Upper lobe of right lung (tissue), 1 donor: ENCODE measurements at regions not wholly inside any gene's neighbourhood (a gene's known extent, or its start where the extent isn't known, plus 50 kb on each side); places are given as distances from the start of the nearest gene placed in this dataset.

Experiments used
- ATAC-seq: fragments of 200-7000 bp; cut with Tn5 transposase; one replicate; pipeline ENCODE4 v1.9.1; 2020; ENCODE audit warnings: mild to moderate bottlenecking, moderate library complexity
- DNase-seq: peaks from one replicate; pipeline ENCODE4 v3.0.0-alpha.2; 2020
- H3K27ac ChIP-seq: fragments of 200-600 bp; one replicate; pipeline ENCODE4 v1.8.0; 2022
- H3K27me3 ChIP-seq: fragments of 200-600 bp; one replicate; pipeline ENCODE4 v1.8.0; 2022; ENCODE audit warnings: mild to moderate bottlenecking
- H3K36me3 ChIP-seq: fragments of 200-600 bp; one replicate; pipeline ENCODE4 v1.8.0; 2022
- H3K4me1 ChIP-seq: fragments of 200-600 bp; one replicate; pipeline ENCODE4 v1.8.0; 2022
- H3K4me3 ChIP-seq: fragments of 200-600 bp; one replicate; pipeline ENCODE4 v1.8.0; 2022; ENCODE audit warnings: mild to moderate bottlenecking
- H3K9me3 ChIP-seq: fragments of 200-600 bp; one replicate; pipeline ENCODE4 v1.8.0; 2022
- CTCF ChIP-seq: fragments of 200-600 bp; IDR thresholded peaks from one replicate; pipeline ENCODE4 v1.8.0; 2022; ENCODE audit warnings: antibody characterized with exemption
- intact Hi-C: fragments of 100-400 bp; cut with DNase I; formaldehyde crosslinking; loops from one replicate; pipeline ENCODE4 v1.11.0; 2022
- donor health status: DM: no; HTN: yes; CAD: no; lungs with severe emphysema.

DNA sequence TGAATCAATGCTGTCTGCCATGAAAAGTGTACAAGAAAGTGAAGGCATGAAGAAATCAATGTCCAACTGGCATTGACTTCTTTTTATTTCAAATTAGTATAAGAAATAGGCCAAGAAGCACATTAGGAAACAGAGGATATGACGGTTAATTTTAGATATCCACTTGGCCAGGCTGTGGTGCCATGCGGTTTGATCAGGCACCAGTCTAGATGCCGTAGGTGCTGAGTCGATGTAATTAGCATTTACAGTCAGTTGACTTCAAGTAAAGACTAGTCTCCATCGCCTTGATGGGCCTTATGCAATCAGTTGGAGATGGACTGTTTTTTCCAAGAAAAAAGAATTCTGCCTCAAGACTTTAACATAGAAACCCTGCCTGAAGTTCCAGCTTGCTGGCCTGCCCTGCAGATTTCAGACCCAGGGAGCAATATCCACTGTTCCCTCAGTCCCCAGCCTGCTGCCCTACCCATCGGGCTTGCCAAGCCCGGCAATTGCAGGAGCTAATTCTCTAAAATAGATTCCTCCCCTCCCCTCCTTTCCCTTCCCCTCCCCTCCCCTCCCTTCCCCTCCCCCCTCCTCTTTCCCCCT, 120.5 kb upstream of the PEG3 start:
- no peaks in the 10 kb centered on the region for H3K36me3 ChIP-seq
- H3K27ac ChIP-seq = no peak overlapping the region
- no peak overlapping the region for H3K4me3 ChIP-seq
- TF ChIP-seq CTCF = no peak
- ATAC-seq (no peak), DNase-seq (no peak)
- H3K4me1 ChIP-seq = no peaks in the 10 kb centered on the region
- H3K27me3 ChIP-seq = peaks cover under 1% of the 10 kb centered on the region
- intact Hi-C loops = no loop called here
- no peaks in the 10 kb centered on the region for H3K9me3 ChIP-seq

GRCh38 chr19:56964410-56964920, 123.9 kb upstream of the PEG3 start:
- ATAC-seq = no peak
- intact Hi-C loops = no loop called here
- H3K4me3 ChIP-seq = no peak overlapping the region
- no peaks in the 10 kb centered on the region for H3K4me1 ChIP-seq
- H3K27ac ChIP-seq = no peak overlapping the region
- no peak for TF ChIP-seq CTCF
- DNase-seq = no peak
- H3K36me3 ChIP-seq = no peaks in the 10 kb centered on the region
- H3K9me3 ChIP-seq = no peaks in the 10 kb centered on the region
- no peaks in the 10 kb centered on the region for H3K27me3 ChIP-seq

DNA sequence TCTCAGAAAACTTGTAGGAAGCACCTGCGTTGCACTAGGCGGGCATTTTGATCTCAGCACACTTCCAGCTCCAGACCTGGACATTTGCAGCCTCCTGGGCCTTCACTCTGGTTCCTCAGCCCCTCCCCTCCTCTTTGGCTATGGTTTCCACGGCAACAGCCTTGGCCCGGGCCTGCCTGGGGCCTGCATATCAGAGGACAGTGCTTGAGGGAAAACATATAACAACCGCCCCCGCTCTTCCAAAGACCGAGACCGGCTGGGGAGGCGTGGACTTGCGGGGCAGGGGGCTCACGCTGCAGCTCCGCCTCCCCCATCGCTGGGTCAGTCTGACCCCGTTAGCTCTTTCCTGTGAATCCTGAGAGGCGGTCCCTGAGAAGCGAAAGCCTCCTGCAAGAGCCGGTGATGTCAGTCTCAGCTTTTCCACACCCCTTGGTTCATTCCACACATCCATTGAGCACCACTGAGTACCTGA, 125.7 kb upstream of the PEG3 start:
- Histone ChIP-seq H3K4me1 (no peaks in the 10 kb centered on the region), H3K27ac (no peak overlapping the region), H3K27me3 (peaks cover under 1% of the 10 kb centered on the region), H3K36me3 (no peaks in the 10 kb centered on the region), H3K9me3 (no peaks in the 10 kb centered on the region), H3K4me3 (no peak overlapping the region)
- DNase-seq (no peak), ATAC-seq (no peak)
- intact Hi-C loops = no loop called here
- TF ChIP-seq CTCF = no peak

GRCh38 chr19:56966697-56967299, 126.3 kb upstream of the PEG3 start:
- H3K36me3 ChIP-seq = no peaks in the 10 kb centered on the region
- no peak for TF ChIP-seq CTCF
- DNase-seq (no peak), ATAC-seq (no peak)
- no peaks in the 10 kb centered on the region for H3K4me1 ChIP-seq
- H3K27ac ChIP-seq = no peak overlapping the region
- intact Hi-C loops = no loop called here
- peaks cover 6% of the 10 kb centered on the region for H3K27me3 ChIP-seq
- H3K4me3 ChIP-seq = no peak overlapping the region
- no peaks in the 10 kb centered on the region for H3K9me3 ChIP-seq

DNA sequence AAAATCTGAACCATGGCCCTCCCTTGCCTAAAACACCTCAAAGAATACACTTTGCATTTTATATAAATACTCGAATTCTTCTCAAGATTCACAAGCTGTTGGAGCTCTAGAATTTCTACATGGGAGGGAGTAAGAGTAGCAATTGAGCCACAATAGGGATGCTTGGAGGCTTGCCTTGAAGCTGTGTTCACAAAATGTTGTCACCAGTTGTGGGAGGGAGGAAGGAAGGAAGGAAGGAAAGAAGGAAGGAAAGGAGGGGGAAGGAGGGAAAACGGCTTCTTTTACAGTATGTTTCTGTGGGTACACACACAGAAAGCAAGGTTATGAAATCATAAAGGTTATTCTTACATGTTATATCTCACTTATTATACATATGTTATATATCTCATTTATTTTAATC, 128.6 kb upstream of the PEG3 start:
- H3K27ac ChIP-seq = no peak overlapping the region
- H3K4me1 ChIP-seq = no peaks in the 10 kb centered on the region
- H3K27me3 ChIP-seq = peaks cover 13% of the 10 kb centered on the region
- DNase-seq (no peak), ATAC-seq (no peak)
- no peak overlapping the region for H3K4me3 ChIP-seq
- intact Hi-C loops = no loop called here
- no peaks in the 10 kb centered on the region for H3K36me3 ChIP-seq
- TF ChIP-seq CTCF = no peak
- H3K9me3 ChIP-seq = no peaks in the 10 kb centered on the region
